Neural cell (in vitro differentiated cells): ENCODE measurements at regions not wholly inside any gene's neighbourhood (a gene's known extent, or its start where the extent isn't known, plus 50 kb on each side); places are given as distances from the start of the nearest gene placed in this dataset.

ENCODE experiments used
- H2AFZ ChIP-seq: fragments of 200-600, 300-800 bp; sonication (generic), shearing (Covaris generic); 2 replicates; pipeline ENCODE4 v1.6.0; 2014; ENCODE audit warnings: low read depth, mild to moderate bottlenecking, antibody characterized with exemption, low read length, moderate library complexity
- H3F3A ChIP-seq: fragments of 200-600 bp; shearing (Covaris generic); 2 replicates; pipeline ENCODE4 v1.6.1; 2016; ENCODE audit warnings: mild to moderate bottlenecking, moderate library complexity, mixed read lengths, antibody characterized with exemption, low read length; ENCODE audit not compliant: insufficient read depth, poor library complexity, severe bottlenecking
- H3K27ac ChIP-seq: fragments of 200-600, 300-800 bp; sonication (generic), shearing (Covaris generic); 2 replicates; pipeline ENCODE4 v1.5.1; 2014; ENCODE audit warnings: mild to moderate bottlenecking, low read length, moderate library complexity
- H3K27me3 ChIP-seq: fragments of 300-800, 200-600 bp; sonication (generic), shearing (Covaris generic); 2 replicates; pipeline ENCODE4 v1.6.0; 2014; ENCODE audit warnings: mild to moderate bottlenecking, low read depth, low read length, moderate library complexity; ENCODE audit not compliant: insufficient read depth
- H3K36me3 ChIP-seq: fragments of 300-800, 200-600 bp; sonication (generic), shearing (Covaris generic); 2 replicates; pipeline ENCODE4 v1.5.1; 2014; ENCODE audit warnings: mild to moderate bottlenecking, antibody characterized with exemption, low read length, moderate library complexity; ENCODE audit not compliant: insufficient read depth
- H3K4me2 ChIP-seq: fragments of 300-800, 200-600 bp; sonication (generic), shearing (Covaris generic); 2 replicates; pipeline ENCODE4 v1.6.0; 2014; ENCODE audit warnings: mild to moderate bottlenecking, low read length
- H3K4me3 ChIP-seq: fragments of 300-800, 200-600 bp; sonication (generic), shearing (Covaris generic); 2 replicates; pipeline ENCODE4 v1.5.1; 2014; ENCODE audit warnings: mild to moderate bottlenecking, low read length, moderate library complexity
- H3K79me2 ChIP-seq: fragments of 200-600 bp; shearing (Covaris generic); replicated peaks from 2 replicates; pipeline ENCODE4 v1.6.0; 2014; ENCODE audit warnings: mild to moderate bottlenecking, low read length, moderate library complexity; ENCODE audit not compliant: insufficient read depth
- H3K9ac ChIP-seq: fragments of 300-800, 200-600 bp; sonication (generic), shearing (Covaris generic); 2 replicates; pipeline ENCODE4 v1.6.1; 2016; ENCODE audit warnings: mild to moderate bottlenecking, low read length, mixed read lengths
- H3K9me2 ChIP-seq: fragments of 200-600 bp; shearing (Covaris generic); 2 replicates; pipeline ENCODE4 v1.6.1; 2016; ENCODE audit warnings: mild to moderate bottlenecking, low read length, mixed read lengths; ENCODE audit not compliant: insufficient read depth
- H3K9me3 ChIP-seq: fragments of 200-600, 300-800 bp; sonication (generic), shearing (Covaris generic); 2 replicates; pipeline ENCODE4 v1.6.1; 2016; ENCODE audit warnings: mild to moderate bottlenecking, mixed run types, low read length, moderate library complexity, mixed read lengths
- H4K20me1 ChIP-seq: fragments of 200-600 bp; shearing (Covaris generic); 2 replicates; pipeline ENCODE4 v1.6.1; 2016; ENCODE audit warnings: mild to moderate bottlenecking, mixed run types; ENCODE audit not compliant: insufficient read depth
- EP300 ChIP-seq: fragments of 450-650 bp; conservative IDR thresholded peaks from 2 replicates; pipeline ENCODE4 v1.6.1; 2014; ENCODE audit warnings: antibody characterized with exemption, mild to moderate bottlenecking, moderate library complexity; ENCODE audit not compliant: poor library complexity, severe bottlenecking
- EZH2 ChIP-seq: fragments of 200-600, 300-800 bp; shearing (Covaris generic), sonication (generic); IDR thresholded peaks from 2 replicates; pipeline ENCODE4 v1.6.1; 2014; ENCODE audit warnings: antibody characterized with exemption, low read length, borderline replicate concordance, mild to moderate bottlenecking; ENCODE audit not compliant: insufficient read depth, poor library complexity, severe bottlenecking
- MXI1 ChIP-seq: fragments of 450-650 bp; conservative IDR thresholded peaks from 2 replicates; pipeline ENCODE4 v1.6.1; 2014; ENCODE audit warnings: antibody characterized with exemption, mild to moderate bottlenecking; ENCODE audit not compliant: poor library complexity, severe bottlenecking
- POLR2AphosphoS5 ChIP-seq: IDR thresholded peaks from 2 replicates; pipeline ENCODE4 v1.6.1; 2012
- RAD21 ChIP-seq: fragments of 450-650 bp; conservative IDR thresholded peaks from 2 replicates; pipeline ENCODE4 v1.6.1; 2014; ENCODE audit warnings: antibody characterized with exemption, mild to moderate bottlenecking, moderate library complexity
- SMC3 ChIP-seq: fragments of 450-650 bp; conservative IDR thresholded peaks from 2 replicates; pipeline ENCODE4 v1.6.1; 2014; ENCODE audit warnings: antibody characterized with exemption, mild to moderate bottlenecking, moderate library complexity; ENCODE audit not compliant: poor library complexity
- TAF1 ChIP-seq: IDR thresholded peaks from 2 replicates; pipeline ENCODE4 v1.6.1; 2012; ENCODE audit warnings: low read depth
- TF ChIP-seq, protein P1 (sequence below): IDR thresholded peaks from 2 replicates; pipeline ENCODE4 v1.6.1; 2012; ENCODE audit warnings: borderline replicate concordance
- TF ChIP-seq, protein P2 (sequence below): fragments of 450-650 bp; IDR thresholded peaks from 2 replicates; pipeline ENCODE4 v1.5.1; 2014; ENCODE audit warnings: antibody characterized with exemption, mild to moderate bottlenecking, moderate library complexity; ENCODE audit not compliant: poor library complexity, severe bottlenecking

DNA sequence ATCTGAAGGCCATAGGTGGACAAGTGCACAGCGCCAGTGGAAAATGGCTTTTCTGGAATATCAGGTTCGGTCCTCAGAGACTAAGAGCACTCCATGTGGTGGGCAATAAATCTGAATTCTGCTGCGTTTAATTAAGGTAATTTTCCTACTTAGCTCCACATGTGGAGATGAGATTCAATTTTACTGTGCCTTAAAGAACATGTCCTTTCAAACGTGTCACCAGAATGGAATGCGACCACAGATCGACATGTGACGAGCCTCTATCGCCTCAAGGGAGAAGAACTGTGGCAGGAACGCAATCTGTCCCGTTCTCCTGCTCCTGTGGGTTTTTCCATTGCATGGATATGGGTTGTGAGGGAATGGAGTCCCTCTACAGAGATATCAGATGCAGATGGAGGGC is 205.3 kb upstream of the ZNF32 start:
- Histone ChIP-seq H2AFZ (no peak overlapping the region), H3K27me3 (no peaks in the 10 kb centered on the region), H3K9me2 (no peaks in the 10 kb centered on the region), H3K4me2 (no peak overlapping the region), H3K79me2 (no peaks in the 10 kb centered on the region), H3K36me3 (no peaks in the 10 kb centered on the region), H3K9ac (no peak overlapping the region), H3F3A (no peaks in the 10 kb centered on the region), H3K9me3 (no peaks in the 10 kb centered on the region), H3K4me3 (no peak overlapping the region), H4K20me1 (no peaks in the 10 kb centered on the region), H3K27ac (no peak overlapping the region)
- TF ChIP-seq EZH2, result no peak
- TF ChIP-seq POLR2AphosphoS5, result no peak
- TF ChIP-seq, protein P1, sequence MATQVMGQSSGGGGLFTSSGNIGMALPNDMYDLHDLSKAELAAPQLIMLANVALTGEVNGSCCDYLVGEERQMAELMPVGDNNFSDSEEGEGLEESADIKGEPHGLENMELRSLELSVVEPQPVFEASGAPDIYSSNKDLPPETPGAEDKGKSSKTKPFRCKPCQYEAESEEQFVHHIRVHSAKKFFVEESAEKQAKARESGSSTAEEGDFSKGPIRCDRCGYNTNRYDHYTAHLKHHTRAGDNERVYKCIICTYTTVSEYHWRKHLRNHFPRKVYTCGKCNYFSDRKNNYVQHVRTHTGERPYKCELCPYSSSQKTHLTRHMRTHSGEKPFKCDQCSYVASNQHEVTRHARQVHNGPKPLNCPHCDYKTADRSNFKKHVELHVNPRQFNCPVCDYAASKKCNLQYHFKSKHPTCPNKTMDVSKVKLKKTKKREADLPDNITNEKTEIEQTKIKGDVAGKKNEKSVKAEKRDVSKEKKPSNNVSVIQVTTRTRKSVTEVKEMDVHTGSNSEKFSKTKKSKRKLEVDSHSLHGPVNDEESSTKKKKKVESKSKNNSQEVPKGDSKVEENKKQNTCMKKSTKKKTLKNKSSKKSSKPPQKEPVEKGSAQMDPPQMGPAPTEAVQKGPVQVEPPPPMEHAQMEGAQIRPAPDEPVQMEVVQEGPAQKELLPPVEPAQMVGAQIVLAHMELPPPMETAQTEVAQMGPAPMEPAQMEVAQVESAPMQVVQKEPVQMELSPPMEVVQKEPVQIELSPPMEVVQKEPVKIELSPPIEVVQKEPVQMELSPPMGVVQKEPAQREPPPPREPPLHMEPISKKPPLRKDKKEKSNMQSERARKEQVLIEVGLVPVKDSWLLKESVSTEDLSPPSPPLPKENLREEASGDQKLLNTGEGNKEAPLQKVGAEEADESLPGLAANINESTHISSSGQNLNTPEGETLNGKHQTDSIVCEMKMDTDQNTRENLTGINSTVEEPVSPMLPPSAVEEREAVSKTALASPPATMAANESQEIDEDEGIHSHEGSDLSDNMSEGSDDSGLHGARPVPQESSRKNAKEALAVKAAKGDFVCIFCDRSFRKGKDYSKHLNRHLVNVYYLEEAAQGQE, result no peak
- TF ChIP-seq, protein P2, sequence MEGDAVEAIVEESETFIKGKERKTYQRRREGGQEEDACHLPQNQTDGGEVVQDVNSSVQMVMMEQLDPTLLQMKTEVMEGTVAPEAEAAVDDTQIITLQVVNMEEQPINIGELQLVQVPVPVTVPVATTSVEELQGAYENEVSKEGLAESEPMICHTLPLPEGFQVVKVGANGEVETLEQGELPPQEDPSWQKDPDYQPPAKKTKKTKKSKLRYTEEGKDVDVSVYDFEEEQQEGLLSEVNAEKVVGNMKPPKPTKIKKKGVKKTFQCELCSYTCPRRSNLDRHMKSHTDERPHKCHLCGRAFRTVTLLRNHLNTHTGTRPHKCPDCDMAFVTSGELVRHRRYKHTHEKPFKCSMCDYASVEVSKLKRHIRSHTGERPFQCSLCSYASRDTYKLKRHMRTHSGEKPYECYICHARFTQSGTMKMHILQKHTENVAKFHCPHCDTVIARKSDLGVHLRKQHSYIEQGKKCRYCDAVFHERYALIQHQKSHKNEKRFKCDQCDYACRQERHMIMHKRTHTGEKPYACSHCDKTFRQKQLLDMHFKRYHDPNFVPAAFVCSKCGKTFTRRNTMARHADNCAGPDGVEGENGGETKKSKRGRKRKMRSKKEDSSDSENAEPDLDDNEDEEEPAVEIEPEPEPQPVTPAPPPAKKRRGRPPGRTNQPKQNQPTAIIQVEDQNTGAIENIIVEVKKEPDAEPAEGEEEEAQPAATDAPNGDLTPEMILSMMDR, result no peak
- TF ChIP-seq EP300, result no peak
- no peak for TF ChIP-seq TAF1
- no peak for TF ChIP-seq SMC3
- TF ChIP-seq MXI1, result no peak
- no peak for TF ChIP-seq RAD21

DNA sequence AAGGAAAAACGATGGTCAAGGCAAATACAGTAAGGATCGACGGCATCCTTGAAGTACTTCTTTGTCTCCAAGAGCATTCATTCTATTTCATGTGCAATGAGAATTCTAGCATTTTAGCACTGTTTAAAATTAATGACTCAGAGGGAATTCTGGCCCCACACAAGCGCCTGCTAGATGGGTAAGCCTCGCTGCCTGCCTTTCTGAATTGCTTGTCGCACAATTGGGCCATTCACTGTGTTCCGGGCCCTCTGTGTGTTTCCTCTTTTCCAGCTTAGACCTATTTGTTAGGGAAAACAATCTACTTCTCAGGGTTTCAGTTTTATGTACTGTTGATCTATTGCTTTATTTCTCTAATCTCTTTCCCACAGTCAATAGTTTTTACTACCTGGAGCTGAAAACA is 204.7 kb upstream of the ZNF32 start:
- no peak overlapping the region for H3K4me2 ChIP-seq

More for the DNA sequence above, 204.7 kb upstream of the ZNF32 start:
- H3K27ac ChIP-seq, result no peak overlapping the region
- no peaks in the 10 kb centered on the region for H3K9me3 ChIP-seq
- H4K20me1 ChIP-seq, result no peaks in the 10 kb centered on the region
- TF ChIP-seq POLR2AphosphoS5 (no peak), EZH2 (no peak), SMC3 (no peak)
- TF ChIP-seq, protein P1, result no peak
- H3K9ac ChIP-seq, result no peak overlapping the region
- H2AFZ ChIP-seq, result no peak overlapping the region
- H3K9me2 ChIP-seq, result no peaks in the 10 kb centered on the region
- H3K4me3 ChIP-seq, result no peak overlapping the region
- no peaks in the 10 kb centered on the region for H3F3A ChIP-seq
- H3K36me3 ChIP-seq, result no peaks in the 10 kb centered on the region
- H3K79me2 ChIP-seq, result no peaks in the 10 kb centered on the region
- no peaks in the 10 kb centered on the region for H3K27me3 ChIP-seq
